ENCODE measurements at regions not wholly inside any gene's neighbourhood (a gene's known extent, or its start where the extent isn't known, plus 50 kb on each side); places are given as distances from the start of the nearest gene placed in this dataset.

- H3K36me3 Mint-ChIP-seq (ENCODE audit: unreplicated experiment): peaks cover 5% of the 10 kb centered on the region
- H3K9me3 Mint-ChIP-seq (ENCODE audit: unreplicated experiment): no peaks in the 10 kb centered on the region
- no peak overlapping the region for H3K4me3 Mint-ChIP-seq (ENCODE audit: unreplicated experiment)
- H3K27ac Mint-ChIP-seq (ENCODE audit: unreplicated experiment): no peak overlapping the region
- no peak for TF ChIP-seq CTCF (IDR thresholded peaks at IDR 0.05; ENCODE audit: partially characterized antibody, unreplicated experiment)
- no peak for DNase-seq
- peaks cover 6% of the 10 kb centered on the region for H3K27me3 Mint-ChIP-seq (ENCODE audit: unreplicated experiment)
- H3K4me1 Mint-ChIP-seq (ENCODE audit: low read depth, unreplicated experiment): no peaks in the 10 kb centered on the region
Observed at GRCh38 chrX:69032601-69033000, 132.7 kb downstream of the PJA1 start.

GRCh38 chrX:69031971-69032391 is 133.3 kb downstream of the PJA1 start:
- no peak for DNase-seq
- TF ChIP-seq CTCF (IDR thresholded peaks at IDR 0.05; ENCODE audit: partially characterized antibody, unreplicated experiment): no peak
- Mint-ChIP-seq H3K9me3 (ENCODE audit: unreplicated experiment) (no peaks in the 10 kb centered on the region), H3K27ac (ENCODE audit: unreplicated experiment) (no peak overlapping the region), H3K4me3 (ENCODE audit: unreplicated experiment) (no peak overlapping the region), H3K4me1 (ENCODE audit: low read depth, unreplicated experiment) (no peaks in the 10 kb centered on the region), H3K36me3 (ENCODE audit: unreplicated experiment) (peaks cover 5% of the 10 kb centered on the region), H3K27me3 (ENCODE audit: unreplicated experiment) (peaks cover 6% of the 10 kb centered on the region)

GRCh38 chrX:69031181-69031580 is 134.1 kb downstream of the PJA1 start:
- Mint-ChIP-seq H3K27ac (ENCODE audit: unreplicated experiment) (no peak overlapping the region), H3K36me3 (ENCODE audit: unreplicated experiment) (peaks cover 5% of the 10 kb centered on the region), H3K4me1 (ENCODE audit: low read depth, unreplicated experiment) (no peaks in the 10 kb centered on the region), H3K27me3 (ENCODE audit: unreplicated experiment) (peaks cover 6% of the 10 kb centered on the region), H3K9me3 (ENCODE audit: unreplicated experiment) (no peaks in the 10 kb centered on the region), H3K4me3 (ENCODE audit: unreplicated experiment) (no peak overlapping the region)
- TF ChIP-seq CTCF (IDR thresholded peaks at IDR 0.05; ENCODE audit: partially characterized antibody, unreplicated experiment): no peak
- DNase-seq: no peak

GRCh38 chrX:69029771-69030170 is 135.5 kb downstream of the PJA1 start:
- Mint-ChIP-seq H3K9me3 (ENCODE audit: unreplicated experiment) (no peaks in the 10 kb centered on the region), H3K27ac (ENCODE audit: unreplicated experiment) (no peak overlapping the region), H3K36me3 (ENCODE audit: unreplicated experiment) (no peaks in the 10 kb centered on the region), H3K27me3 (ENCODE audit: unreplicated experiment) (peaks cover 2% of the 10 kb centered on the region), H3K4me1 (ENCODE audit: low read depth, unreplicated experiment) (no peaks in the 10 kb centered on the region), H3K4me3 (ENCODE audit: unreplicated experiment) (no peak overlapping the region)
- no peak for TF ChIP-seq CTCF (IDR thresholded peaks at IDR 0.05; ENCODE audit: partially characterized antibody, unreplicated experiment)
- no peak for DNase-seq

- H3K27me3 Mint-ChIP-seq (ENCODE audit: unreplicated experiment): peaks cover 2% of the 10 kb centered on the region
- no peak for TF ChIP-seq CTCF (IDR thresholded peaks at IDR 0.05; ENCODE audit: partially characterized antibody, unreplicated experiment)
- H3K4me1 Mint-ChIP-seq (ENCODE audit: low read depth, unreplicated experiment): peaks cover 1% of the 10 kb centered on the region
- H3K27ac Mint-ChIP-seq (ENCODE audit: unreplicated experiment): no peak overlapping the region
- no peaks in the 10 kb centered on the region for H3K9me3 Mint-ChIP-seq (ENCODE audit: unreplicated experiment)
- DNase-seq: no peak
- no peaks in the 10 kb centered on the region for H3K36me3 Mint-ChIP-seq (ENCODE audit: unreplicated experiment)
- H3K4me3 Mint-ChIP-seq (ENCODE audit: unreplicated experiment): no peak overlapping the region
Observed at GRCh38 chrX:69028761-69029120, 136.5 kb downstream of the PJA1 start.
